OCI-LY3 (cell line): ENCODE measurements at regions not wholly inside any gene's neighbourhood (a gene's known extent, or its start where the extent isn't known, plus 50 kb on each side); places are given as distances from the start of the nearest gene placed in this dataset.
"Not testable (repeated sequence)": the region's sequence is repeated elsewhere in the genome, so short reads cannot be mapped to it uniquely, and the experiment has no call there.

Experiments
- H2AFZ ChIP-seq: fragments of 200-600, 300-600 bp; shearing (Covaris generic); 2 replicates; pipeline ENCODE4 v1.6.0; 2014; ENCODE audit warnings: antibody characterized with exemption, low read depth, low read length
- H3K27ac ChIP-seq: fragments of 200-600, 300-600 bp; sonication (generic); 2 replicates; pipeline ENCODE4 v1.5.1; 2014; ENCODE audit warnings: mild to moderate bottlenecking, low read length, moderate library complexity, mixed read lengths
- H3K27me3 ChIP-seq: fragments of 200-600, 300-600 bp; sonication (generic); 2 replicates; pipeline ENCODE4 v1.6.1; 2014; ENCODE audit warnings: low read depth, low read length, mixed read lengths
- H3K36me3 ChIP-seq: fragments of 200-600, 300-600 bp; sonication (generic); replicated peaks from 2 replicates; pipeline ENCODE3; 2014; ENCODE audit warnings: low read depth, low read length, mixed read lengths
- H3K4me1 ChIP-seq: fragments of 300-600, 200-600 bp; sonication (generic); 2 replicates; pipeline ENCODE4 v1.6.1; 2014; ENCODE audit warnings: low read length, mixed read lengths
- H3K4me2 ChIP-seq: fragments of 200-600, 300-600 bp; sonication (generic); 2 replicates; pipeline ENCODE4 v1.6.1; 2014; ENCODE audit warnings: low read length, mixed read lengths
- H3K4me3 ChIP-seq: fragments of 300-600, 200-600 bp; sonication (generic); 2 replicates; pipeline ENCODE4 v1.5.1; 2014; ENCODE audit warnings: antibody characterized with exemption, mild to moderate bottlenecking, low read length, moderate library complexity
- H3K79me2 ChIP-seq: fragments of 300-600, 200-600 bp; shearing (Covaris generic); 2 replicates; pipeline ENCODE4 v1.6.1; 2014; ENCODE audit warnings: mild to moderate bottlenecking, low read length, mixed read lengths
- H3K9ac ChIP-seq: fragments of 300-600, 200-600 bp; shearing (Covaris generic); 2 replicates; pipeline ENCODE4 v1.6.0; 2014; ENCODE audit warnings: mild to moderate bottlenecking, low read length, moderate library complexity
- H3K9me3 ChIP-seq: fragments of 200-600, 300-600 bp; shearing (Covaris generic); 2 replicates; pipeline ENCODE4 v1.6.1; 2014; ENCODE audit warnings: low read length, mixed read lengths; ENCODE audit not compliant: insufficient read depth
- H4K20me1 ChIP-seq: fragments of 200-600, 300-600 bp; sonication (generic); 2 replicates; pipeline ENCODE4 v1.6.1; 2016; ENCODE audit warnings: low read length, mixed read lengths; ENCODE audit not compliant: insufficient read depth
- EZH2phosphoT487 ChIP-seq: fragments of 200-600 bp; shearing (Covaris generic); IDR thresholded peaks from 2 replicates; pipeline ENCODE4 v1.6.1; 2018; ENCODE audit warnings: antibody characterized with exemption, mixed run types, low read depth
- TF ChIP-seq, protein P1 (sequence below): fragments of 200-600, 300-600 bp; sonication (generic); IDR thresholded peaks from 2 replicates; pipeline ENCODE4 v1.5.1; 2014; ENCODE audit warnings: antibody characterized with exemption, low read length, low read depth

GRCh38 chr6:84836366-84836765, 72.0 kb upstream of the TBX18 start:
- Histone ChIP-seq H3K27ac (no peak overlapping the region), H3K79me2 (no peaks in the 10 kb centered on the region), H3K9ac (no peak overlapping the region), H3K4me2 (no peak overlapping the region), H3K9me3 (no peaks in the 10 kb centered on the region), H4K20me1 (no peaks in the 10 kb centered on the region), H3K27me3 (no peaks in the 10 kb centered on the region), H3K4me1 (peaks cover 3% of the 10 kb centered on the region; the same call in 1 of the 2 replicates), H3K36me3 (no peaks in the 10 kb centered on the region), H2AFZ (peak overlapping the region; percentile 73; the same call in 1 of the 2 replicates), H3K4me3 (no peak overlapping the region)
- no peak for TF ChIP-seq EZH2phosphoT487

- Histone ChIP-seq H3K79me2 (no peaks in the 10 kb centered on the region), H3K4me3 (no peak overlapping the region), H3K9me3 (no peaks in the 10 kb centered on the region), H3K36me3 (no peaks in the 10 kb centered on the region), H3K4me1 (peaks cover 3% of the 10 kb centered on the region; the same call in 1 of the 2 replicates), H3K27ac (no peak overlapping the region), H4K20me1 (no peaks in the 10 kb centered on the region), H3K4me2 (no peak overlapping the region), H3K27me3 (no peaks in the 10 kb centered on the region), H2AFZ (no peak overlapping the region), H3K9ac (no peak overlapping the region)
- TF ChIP-seq, protein P1, sequence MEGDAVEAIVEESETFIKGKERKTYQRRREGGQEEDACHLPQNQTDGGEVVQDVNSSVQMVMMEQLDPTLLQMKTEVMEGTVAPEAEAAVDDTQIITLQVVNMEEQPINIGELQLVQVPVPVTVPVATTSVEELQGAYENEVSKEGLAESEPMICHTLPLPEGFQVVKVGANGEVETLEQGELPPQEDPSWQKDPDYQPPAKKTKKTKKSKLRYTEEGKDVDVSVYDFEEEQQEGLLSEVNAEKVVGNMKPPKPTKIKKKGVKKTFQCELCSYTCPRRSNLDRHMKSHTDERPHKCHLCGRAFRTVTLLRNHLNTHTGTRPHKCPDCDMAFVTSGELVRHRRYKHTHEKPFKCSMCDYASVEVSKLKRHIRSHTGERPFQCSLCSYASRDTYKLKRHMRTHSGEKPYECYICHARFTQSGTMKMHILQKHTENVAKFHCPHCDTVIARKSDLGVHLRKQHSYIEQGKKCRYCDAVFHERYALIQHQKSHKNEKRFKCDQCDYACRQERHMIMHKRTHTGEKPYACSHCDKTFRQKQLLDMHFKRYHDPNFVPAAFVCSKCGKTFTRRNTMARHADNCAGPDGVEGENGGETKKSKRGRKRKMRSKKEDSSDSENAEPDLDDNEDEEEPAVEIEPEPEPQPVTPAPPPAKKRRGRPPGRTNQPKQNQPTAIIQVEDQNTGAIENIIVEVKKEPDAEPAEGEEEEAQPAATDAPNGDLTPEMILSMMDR = no peak
- TF ChIP-seq EZH2phosphoT487 = no peak
These were observed 70.9 kb upstream of the TBX18 start for GRCh38 chr6:84835340-84835739.

DNA sequence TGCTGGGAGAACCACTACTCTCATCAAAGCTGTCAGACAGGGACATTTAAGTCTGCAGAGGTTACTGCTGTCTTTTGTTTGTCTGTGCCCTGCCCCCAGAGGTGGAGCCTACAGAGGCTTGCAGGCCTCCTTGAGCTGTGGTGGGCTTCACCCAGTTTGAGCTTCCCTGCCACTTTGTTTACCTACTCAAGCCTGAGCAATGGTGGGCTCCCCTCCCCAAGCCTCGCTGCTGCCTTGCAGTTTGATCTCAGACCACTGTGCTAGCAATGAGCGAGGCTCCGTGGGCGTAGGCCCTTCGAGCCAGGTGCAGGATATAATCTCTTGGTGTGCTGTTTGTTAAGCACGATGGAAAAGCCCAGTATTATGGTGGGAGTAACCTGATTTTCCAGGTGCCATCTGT, 67.5 kb upstream of the TBX18 start:
- H3K27ac ChIP-seq, H3K36me3 ChIP-seq, H4K20me1 ChIP-seq, H3K4me1 ChIP-seq, H3K79me2 ChIP-seq, H3K9ac ChIP-seq, H3K9me3 ChIP-seq, H3K4me3 ChIP-seq, H3K4me2 ChIP-seq, H3K27me3 ChIP-seq, H2AFZ ChIP-seq: not testable (repeated sequence)

DNA sequence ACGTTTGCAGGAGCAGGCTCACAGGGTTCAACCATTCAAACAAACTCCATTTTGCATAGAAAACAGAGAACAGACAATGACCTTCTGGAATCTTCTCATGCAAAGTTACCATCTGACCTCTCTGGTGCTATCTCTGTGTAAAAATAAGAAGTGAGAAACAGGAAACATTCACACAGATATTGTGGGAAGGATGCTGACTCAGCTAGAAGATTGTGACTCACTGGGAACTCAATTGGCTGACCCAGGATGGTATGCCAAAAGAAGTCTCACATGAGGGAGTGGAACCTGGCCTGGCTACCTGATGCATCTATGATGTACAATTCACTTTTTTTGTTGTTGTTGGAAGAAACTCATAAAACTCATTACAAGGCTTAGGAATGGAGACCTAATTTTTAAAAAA, 61.1 kb upstream of the TBX18 start:
- H4K20me1 ChIP-seq = no peaks in the 10 kb centered on the region

GRCh38 chr6:84821314-84821713, 56.9 kb upstream of the TBX18 start:
- H3K9ac ChIP-seq, H3K79me2 ChIP-seq, H3K9me3 ChIP-seq, H2AFZ ChIP-seq, H3K4me1 ChIP-seq, H3K27me3 ChIP-seq, H3K36me3 ChIP-seq, H3K4me3 ChIP-seq, H3K27ac ChIP-seq, H3K4me2 ChIP-seq, H4K20me1 ChIP-seq: not testable (repeated sequence)

More for the DNA sequence above, 61.1 kb upstream of the TBX18 start:
- Histone ChIP-seq H3K36me3 (no peaks in the 10 kb centered on the region), H3K4me2 (no peak overlapping the region), H3K79me2 (no peaks in the 10 kb centered on the region), H3K9ac (no peak overlapping the region), H3K9me3 (no peaks in the 10 kb centered on the region), H2AFZ (no peak overlapping the region), H3K4me1 (no peaks in the 10 kb centered on the region), H3K4me3 (no peak overlapping the region), H3K27me3 (no peaks in the 10 kb centered on the region), H3K27ac (no peak overlapping the region)
- no peak for TF ChIP-seq EZH2phosphoT487
- TF ChIP-seq, protein P1 = no peak
